HEK293T (cell line): ENCODE measurements at regions not wholly inside any gene's neighbourhood (a gene's known extent, or its start where the extent isn't known, plus 50 kb on each side); places are given as distances from the start of the nearest gene placed in this dataset.

Experiments used
- ARNT ChIP-seq: fragments of 450-650 bp; IDR thresholded peaks from 2 replicates; pipeline ENCODE4 v1.6.1; 2017; ENCODE audit warnings: mild to moderate bottlenecking
- FOXK2 ChIP-seq: fragments of 450-650 bp; IDR thresholded peaks from 2 replicates; pipeline ENCODE4 v1.6.1; 2016; ENCODE audit warnings: mild to moderate bottlenecking
- FOXM1 ChIP-seq: fragments of 450-650 bp; IDR thresholded peaks from 2 replicates; pipeline ENCODE4 v1.6.1; 2017; ENCODE audit warnings: mild to moderate bottlenecking, borderline replicate concordance
- LEF1 ChIP-seq: fragments of 450-650 bp; IDR thresholded peaks from 2 replicates; pipeline ENCODE4 v1.6.1; 2017; ENCODE audit warnings: mild to moderate bottlenecking, borderline replicate concordance
- PKNOX1 ChIP-seq: fragments of 450-650 bp; IDR thresholded peaks from 2 replicates; pipeline ENCODE4 v1.6.1; 2016
- SP1 ChIP-seq: fragments of 450-650 bp; IDR thresholded peaks from 2 replicates; pipeline ENCODE4 v1.6.1; 2017
- SUZ12 ChIP-seq: fragments of 450-650 bp; IDR thresholded peaks from 2 replicates; pipeline ENCODE4 v1.6.1; 2016; ENCODE audit warnings: mild to moderate bottlenecking
- TARDBP ChIP-seq: fragments of 450-650 bp; IDR thresholded peaks from 2 replicates; pipeline ENCODE4 v1.6.1; 2016

DNA sequence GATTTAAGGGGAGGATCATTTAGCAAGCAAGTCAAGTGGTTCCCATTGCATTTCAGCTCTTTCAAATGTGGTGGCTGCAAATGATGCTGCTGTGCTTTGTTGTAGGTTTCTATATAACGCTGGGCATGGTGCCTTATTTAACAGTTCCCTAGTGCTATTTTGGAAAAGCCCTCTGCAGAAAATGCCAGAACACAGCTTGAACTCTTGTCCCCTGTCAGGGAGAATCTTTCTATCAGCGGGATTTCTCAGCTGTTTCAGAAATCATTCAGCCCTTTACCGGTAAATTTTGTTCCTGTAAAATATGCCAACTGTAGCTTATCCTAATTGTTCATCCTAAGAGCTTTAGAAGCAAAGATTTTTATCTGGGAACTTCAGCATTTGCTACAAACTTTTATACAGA is 77.8 kb upstream of the DTNA start:
- TF ChIP-seq LEF1 (no peak), SP1 (no peak), FOXK2 (no peak), PKNOX1 (no peak), FOXM1 (no peak), SUZ12 (no peak), ARNT (no peak), TARDBP (no peak)
